AG08396 (cell line): ENCODE measurements at regions not wholly inside any gene's neighbourhood (a gene's known extent, or its start where the extent isn't known, plus 50 kb on each side); places are given as distances from the start of the nearest gene placed in this dataset.
"Not testable (repeated sequence)": the region's sequence is repeated elsewhere in the genome, so short reads cannot be mapped to it uniquely, and the experiment has no call there.

ENCODE experiments used
- DNase-seq: peaks from one replicate; pipeline ENCODE4 v3.0.0; 2012; ENCODE audit warnings: low spot score, mixed read lengths

- DNase-seq, result no peak
These were observed 51.2 kb upstream of the PRR23C start for GRCh38 chr3:139095803-139096466.

GRCh38 chr3:139096670-139097069 lies 52.0 kb upstream of the PRR23C start:
- DNase-seq, result no peak

- no peak for DNase-seq
These were observed 53.7 kb upstream of the PRR23C start for GRCh38 chr3:139098391-139098790.

GRCh38 chr3:139099968-139100817 lies 55.5 kb upstream of the PRR23C start:
- DNase-seq, result no peak

GRCh38 chr3:139100821-139101220 lies 56.1 kb upstream of the PRR23C start:
- DNase-seq, result no peak

- no peak for DNase-seq
These were observed 56.7 kb upstream of the PRR23C start for GRCh38 chr3:139101396-139101795.

- DNase-seq, result no peak
These were observed 58.8 kb upstream of the PRR23C start for GRCh38 chr3:139103484-139103883.

- no peak for DNase-seq
These were observed 59.4 kb upstream of the PRR23C start for GRCh38 chr3:139104062-139104461.

GRCh38 chr3:139105154-139105702 lies 60.5 kb upstream of the PRR23C start:
- DNase-seq, result no peak

- no peak for DNase-seq
These were observed 61.6 kb upstream of the PRR23C start for GRCh38 chr3:139106013-139106932.

- DNase-seq, result no peak
These were observed 62.9 kb upstream of the PRR23C start for GRCh38 chr3:139107424-139108252.

- DNase-seq, result no peak
These were observed 63.7 kb upstream of the PRR23C start for GRCh38 chr3:139108253-139108969.

- no peak for DNase-seq
These were observed 64.6 kb upstream of the PRR23C start for GRCh38 chr3:139109271-139109670.

GRCh38 chr3:139110072-139110830 lies 65.6 kb upstream of the PRR23C start:
- no peak for DNase-seq

GRCh38 chr3:139110929-139111328 lies 66.2 kb upstream of the PRR23C start:
- DNase-seq, result not testable (repeated sequence)

- peak; percentile 69 for DNase-seq
These were observed 66.9 kb upstream of the PRR23C start for GRCh38 chr3:139111392-139112229.

GRCh38 chr3:139112230-139112558 lies 67.5 kb upstream of the PRR23C start:
- DNase-seq, result no peak

GRCh38 chr3:139113231-139113992 lies 68.7 kb upstream of the PRR23C start:
- DNase-seq, result no peak
